ENCODE measurements at regions not wholly inside any gene's neighbourhood (a gene's known extent, or its start where the extent isn't known, plus 50 kb on each side); places are given as distances from the start of the nearest gene placed in this dataset.
"Not testable (repeated sequence)": the region's sequence is repeated elsewhere in the genome, so short reads cannot be mapped to it uniquely, and the experiment has no call there.

DNA sequence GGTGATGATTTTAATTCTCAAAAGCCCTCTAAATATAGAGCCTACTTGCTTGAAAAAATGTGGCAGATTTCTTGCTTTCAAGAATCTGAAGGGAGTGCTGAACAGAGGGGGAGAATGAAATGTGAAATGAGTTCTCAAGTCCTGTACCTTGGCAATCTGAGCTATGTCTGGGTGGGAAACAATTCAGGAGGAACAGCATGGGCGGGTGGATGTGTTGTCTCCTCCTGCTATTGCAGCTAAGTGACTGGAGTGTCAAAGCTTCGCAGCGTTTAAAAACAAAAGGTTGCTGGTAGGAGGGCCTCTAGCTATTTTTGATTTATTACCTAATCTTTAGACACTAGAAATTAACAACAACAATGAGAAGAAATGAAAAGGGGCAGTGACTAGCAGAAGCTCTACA, 102.5 kb upstream of the ARG1 start:
- H3K36me3 Mint-ChIP-seq (ENCODE audit: low read depth) = no peaks in the 10 kb centered on the region
- no peak overlapping the region for H3K4me3 Mint-ChIP-seq
- H3K9me3 Mint-ChIP-seq = peaks cover 7% of the 10 kb centered on the region
- no peak overlapping the region for H3K27ac Mint-ChIP-seq
- no peaks in the 10 kb centered on the region for H3K4me1 Mint-ChIP-seq
- no peaks in the 10 kb centered on the region for H3K27me3 Mint-ChIP-seq (ENCODE audit: low read depth)
- TF ChIP-seq, protein P1, sequence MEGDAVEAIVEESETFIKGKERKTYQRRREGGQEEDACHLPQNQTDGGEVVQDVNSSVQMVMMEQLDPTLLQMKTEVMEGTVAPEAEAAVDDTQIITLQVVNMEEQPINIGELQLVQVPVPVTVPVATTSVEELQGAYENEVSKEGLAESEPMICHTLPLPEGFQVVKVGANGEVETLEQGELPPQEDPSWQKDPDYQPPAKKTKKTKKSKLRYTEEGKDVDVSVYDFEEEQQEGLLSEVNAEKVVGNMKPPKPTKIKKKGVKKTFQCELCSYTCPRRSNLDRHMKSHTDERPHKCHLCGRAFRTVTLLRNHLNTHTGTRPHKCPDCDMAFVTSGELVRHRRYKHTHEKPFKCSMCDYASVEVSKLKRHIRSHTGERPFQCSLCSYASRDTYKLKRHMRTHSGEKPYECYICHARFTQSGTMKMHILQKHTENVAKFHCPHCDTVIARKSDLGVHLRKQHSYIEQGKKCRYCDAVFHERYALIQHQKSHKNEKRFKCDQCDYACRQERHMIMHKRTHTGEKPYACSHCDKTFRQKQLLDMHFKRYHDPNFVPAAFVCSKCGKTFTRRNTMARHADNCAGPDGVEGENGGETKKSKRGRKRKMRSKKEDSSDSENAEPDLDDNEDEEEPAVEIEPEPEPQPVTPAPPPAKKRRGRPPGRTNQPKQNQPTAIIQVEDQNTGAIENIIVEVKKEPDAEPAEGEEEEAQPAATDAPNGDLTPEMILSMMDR (IDR thresholded peaks at IDR 0.05; ENCODE audit: unreplicated experiment in 3 of 3) = no peak

DNA sequence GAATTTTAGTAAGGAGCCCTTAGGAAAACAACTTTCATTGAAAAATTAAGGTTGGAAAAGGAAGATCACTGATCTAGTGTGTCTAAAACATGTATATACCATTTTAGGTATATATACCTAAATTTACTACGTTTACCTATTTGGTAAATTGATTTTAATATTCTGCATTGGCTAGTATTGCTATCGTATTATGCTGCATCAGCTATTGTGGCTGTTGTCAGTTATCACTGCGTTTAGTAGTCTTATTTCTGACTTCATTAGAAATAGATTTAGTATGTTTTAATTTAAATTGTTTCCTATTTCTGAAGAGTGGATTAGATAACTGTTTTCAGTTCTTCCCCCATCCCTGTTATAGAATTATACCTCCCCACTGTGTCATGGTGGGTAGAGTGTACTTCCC, 101.7 kb upstream of the ARG1 start:
- Mint-ChIP-seq H3K27ac (no peak overlapping the region), H3K27me3 (ENCODE audit: low read depth) (no peaks in the 10 kb centered on the region), H3K4me3 (no peak overlapping the region), H3K4me1 (no peaks in the 10 kb centered on the region), H3K9me3 (peaks cover 9% of the 10 kb centered on the region), H3K36me3 (ENCODE audit: low read depth) (no peaks in the 10 kb centered on the region)
- TF ChIP-seq, protein P1 (IDR thresholded peaks at IDR 0.05; ENCODE audit: unreplicated experiment in 3 of 3) = no peak

DNA sequence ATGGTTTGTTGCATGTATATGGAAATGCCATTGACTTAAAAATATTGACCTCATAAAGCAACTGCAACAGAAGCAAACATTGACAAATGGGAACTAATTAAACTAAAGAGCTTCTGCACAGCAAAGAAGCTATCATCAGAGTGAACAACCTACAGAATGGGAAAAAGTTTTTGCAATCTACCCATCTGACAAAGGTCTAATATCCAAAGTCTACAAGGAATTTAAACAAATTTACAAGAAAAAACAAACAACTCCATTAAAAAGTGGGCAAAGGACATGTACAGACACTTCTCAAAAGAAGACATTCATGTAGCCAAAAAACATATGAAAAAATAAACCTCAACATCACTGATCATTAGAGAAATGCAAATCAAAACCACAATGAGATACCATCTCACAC, 99.7 kb upstream of the ARG1 start:
- H3K36me3 Mint-ChIP-seq (ENCODE audit: low read depth); H3K27me3 Mint-ChIP-seq (ENCODE audit: low read depth); H3K4me3 Mint-ChIP-seq; H3K4me1 Mint-ChIP-seq; H3K27ac Mint-ChIP-seq: not testable (repeated sequence)
- peaks cover 16% of the 10 kb centered on the region for H3K9me3 Mint-ChIP-seq

GRCh38 chr6:131476362-131476761, 96.7 kb upstream of the ARG1 start:
- H3K27me3 Mint-ChIP-seq (ENCODE audit: low read depth) = no peaks in the 10 kb centered on the region
- peaks cover 16% of the 10 kb centered on the region for H3K9me3 Mint-ChIP-seq
- no peaks in the 10 kb centered on the region for H3K4me1 Mint-ChIP-seq
- no peaks in the 10 kb centered on the region for H3K36me3 Mint-ChIP-seq (ENCODE audit: low read depth)
- no peak overlapping the region for H3K27ac Mint-ChIP-seq
- TF ChIP-seq, protein P1 (IDR thresholded peaks at IDR 0.05; ENCODE audit: unreplicated experiment in 3 of 3) = no peak
- H3K4me3 Mint-ChIP-seq = no peak overlapping the region

- H3K36me3 Mint-ChIP-seq (ENCODE audit: low read depth); H3K27me3 Mint-ChIP-seq (ENCODE audit: low read depth); H3K4me1 Mint-ChIP-seq; H3K4me3 Mint-ChIP-seq: not testable (repeated sequence)
- H3K27ac Mint-ChIP-seq = peak overlapping the region; percentile 60 to 95 (median 87)
- peaks cover 16% of the 10 kb centered on the region for H3K9me3 Mint-ChIP-seq
Observed at GRCh38 chr6:131478740-131479211, 94.2 kb upstream of the ARG1 start.

DNA sequence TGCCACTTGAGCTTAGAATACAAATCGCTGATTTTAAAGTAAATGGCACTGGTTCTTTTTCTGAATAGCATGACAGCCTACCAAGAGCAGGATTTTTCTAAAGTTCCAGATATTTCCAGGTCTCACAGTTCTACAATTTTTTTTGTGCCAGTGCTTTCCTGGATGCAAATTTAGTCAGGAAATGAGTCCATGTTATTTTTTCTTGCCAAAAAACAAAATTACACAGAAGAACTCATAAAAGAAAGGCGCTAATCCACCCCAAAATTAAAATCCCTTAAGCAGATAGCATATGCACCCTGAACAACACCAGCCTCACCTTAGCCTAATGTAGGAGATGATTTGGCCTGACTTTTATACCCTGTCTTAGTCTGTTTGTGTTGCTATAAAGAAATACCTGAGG, 86.4 kb upstream of the ARG1 start:
- no peak overlapping the region for H3K4me3 Mint-ChIP-seq
- H3K27ac Mint-ChIP-seq = no peak overlapping the region
- TF ChIP-seq, protein P1 (IDR thresholded peaks at IDR 0.05; ENCODE audit: unreplicated experiment in 3 of 3) = no peak
- no peaks in the 10 kb centered on the region for H3K4me1 Mint-ChIP-seq
- H3K36me3 Mint-ChIP-seq (ENCODE audit: low read depth) = no peaks in the 10 kb centered on the region
- H3K27me3 Mint-ChIP-seq (ENCODE audit: low read depth) = no peaks in the 10 kb centered on the region
- H3K9me3 Mint-ChIP-seq = no peaks in the 10 kb centered on the region

- H3K27ac Mint-ChIP-seq = no peak overlapping the region
- no peaks in the 10 kb centered on the region for H3K36me3 Mint-ChIP-seq (ENCODE audit: low read depth)
- no peak overlapping the region for H3K4me3 Mint-ChIP-seq
- H3K9me3 Mint-ChIP-seq = no peaks in the 10 kb centered on the region
- TF ChIP-seq, protein P1 (IDR thresholded peaks at IDR 0.05; ENCODE audit: unreplicated experiment in 3 of 3) = no peak
- H3K27me3 Mint-ChIP-seq (ENCODE audit: low read depth) = no peaks in the 10 kb centered on the region
- H3K4me1 Mint-ChIP-seq = no peaks in the 10 kb centered on the region
Observed at GRCh38 chr6:131488780-131489179, 84.2 kb upstream of the ARG1 start.
